IMR-90 (cell line): ENCODE measurements at regions not wholly inside any gene's neighbourhood (a gene's known extent, or its start where the extent isn't known, plus 50 kb on each side); places are given as distances from the start of the nearest gene placed in this dataset.

ENCODE experiments used
- FOS ChIP-seq: fragments of 150-350 bp; IDR thresholded peaks from 2 replicates; pipeline ENCODE4 v1.6.1; 2016; ENCODE audit warnings: low read depth, low read length
- POLR2A ChIP-seq: IDR thresholded peaks from 2 replicates; pipeline ENCODE4 v1.6.1; 2012; ENCODE audit warnings: mild to moderate bottlenecking, low read depth, low read length
- RFX5 ChIP-seq: IDR thresholded peaks from 2 replicates; pipeline ENCODE4 v1.8.0; 2012; ENCODE audit warnings: low read depth, mild to moderate bottlenecking, low read length, moderate library complexity
- SMC3 ChIP-seq: fragments of 150-350 bp; IDR thresholded peaks from 2 replicates; pipeline ENCODE4 v1.6.1; 2016; ENCODE audit warnings: low read depth, mild to moderate bottlenecking, antibody characterized with exemption, low read length, moderate library complexity
- TF ChIP-seq, protein P1 (sequence below): conservative IDR thresholded peaks from 2 replicates; pipeline ENCODE4 v1.5.1; 2012; ENCODE audit warnings: mild to moderate bottlenecking, low read depth, low read length, improper control_type of control experiment
- TF ChIP-seq, protein P2 (sequence below): fragments of 150-350 bp; IDR thresholded peaks from 2 replicates; pipeline ENCODE4 v1.6.1; 2017; ENCODE audit warnings: mild to moderate bottlenecking, antibody characterized with exemption, low read length, low read depth

GRCh38 chr18:67280486-67281242, 235.9 kb downstream of the DSEL start:
- TF ChIP-seq, protein P1, sequence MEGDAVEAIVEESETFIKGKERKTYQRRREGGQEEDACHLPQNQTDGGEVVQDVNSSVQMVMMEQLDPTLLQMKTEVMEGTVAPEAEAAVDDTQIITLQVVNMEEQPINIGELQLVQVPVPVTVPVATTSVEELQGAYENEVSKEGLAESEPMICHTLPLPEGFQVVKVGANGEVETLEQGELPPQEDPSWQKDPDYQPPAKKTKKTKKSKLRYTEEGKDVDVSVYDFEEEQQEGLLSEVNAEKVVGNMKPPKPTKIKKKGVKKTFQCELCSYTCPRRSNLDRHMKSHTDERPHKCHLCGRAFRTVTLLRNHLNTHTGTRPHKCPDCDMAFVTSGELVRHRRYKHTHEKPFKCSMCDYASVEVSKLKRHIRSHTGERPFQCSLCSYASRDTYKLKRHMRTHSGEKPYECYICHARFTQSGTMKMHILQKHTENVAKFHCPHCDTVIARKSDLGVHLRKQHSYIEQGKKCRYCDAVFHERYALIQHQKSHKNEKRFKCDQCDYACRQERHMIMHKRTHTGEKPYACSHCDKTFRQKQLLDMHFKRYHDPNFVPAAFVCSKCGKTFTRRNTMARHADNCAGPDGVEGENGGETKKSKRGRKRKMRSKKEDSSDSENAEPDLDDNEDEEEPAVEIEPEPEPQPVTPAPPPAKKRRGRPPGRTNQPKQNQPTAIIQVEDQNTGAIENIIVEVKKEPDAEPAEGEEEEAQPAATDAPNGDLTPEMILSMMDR: no peak
- TF ChIP-seq POLR2A (no peak), RFX5 (no peak), FOS (no peak), SMC3 (no peak)
- TF ChIP-seq, protein P2, sequence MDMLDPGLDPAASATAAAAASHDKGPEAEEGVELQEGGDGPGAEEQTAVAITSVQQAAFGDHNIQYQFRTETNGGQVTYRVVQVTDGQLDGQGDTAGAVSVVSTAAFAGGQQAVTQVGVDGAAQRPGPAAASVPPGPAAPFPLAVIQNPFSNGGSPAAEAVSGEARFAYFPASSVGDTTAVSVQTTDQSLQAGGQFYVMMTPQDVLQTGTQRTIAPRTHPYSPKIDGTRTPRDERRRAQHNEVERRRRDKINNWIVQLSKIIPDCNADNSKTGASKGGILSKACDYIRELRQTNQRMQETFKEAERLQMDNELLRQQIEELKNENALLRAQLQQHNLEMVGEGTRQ: no peak
